ENCODE measurements at regions not wholly inside any gene's neighbourhood (a gene's known extent, or its start where the extent isn't known, plus 50 kb on each side); places are given as distances from the start of the nearest gene placed in this dataset.

DNA sequence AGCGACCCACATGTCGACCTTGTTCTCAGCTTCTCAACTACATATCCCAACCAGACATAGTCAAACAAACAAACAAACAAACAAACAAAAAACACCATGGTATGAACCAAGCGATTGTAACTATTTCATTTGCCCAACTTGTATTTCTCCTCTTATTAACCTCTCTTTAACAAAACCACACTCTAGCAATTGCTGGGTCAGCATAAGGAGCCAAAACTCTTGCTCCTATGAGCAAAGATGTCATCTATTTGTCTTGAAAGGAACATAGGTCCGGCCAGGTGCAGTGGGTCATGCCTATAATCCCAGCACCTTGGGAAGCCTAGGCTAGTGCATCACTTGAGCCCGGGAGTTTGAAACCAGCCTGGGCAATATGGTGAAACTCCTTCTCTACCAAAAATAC lies 145.6 kb downstream of the WT1 start:
- TF ChIP-seq POLR2AphosphoS2 (conservative IDR thresholded peaks at IDR 0.05; ENCODE audit: low read length) (no peak), HOXA7 (CRISPR knock-in tag; IDR thresholded peaks at IDR 0.05) (no peak), NPAS2 (CRISPR knock-in tag; IDR thresholded peaks at IDR 0.05; ENCODE audit: borderline replicate concordance) (no peak), RCOR1 (IDR thresholded peaks at IDR 0.05; ENCODE audit: low read depth, low read length) (no peak), RARB (CRISPR knock-in tag; IDR thresholded peaks at IDR 0.05) (no peak), CHD2 (IDR thresholded peaks at IDR 0.05; ENCODE audit: low read length, partially characterized antibody) (no peak), FOSL2 (IDR thresholded peaks at IDR 0.05) (no peak), FOSL2 (CRISPR knock-in tag; IDR thresholded peaks at IDR 0.05) (no peak)
- TF ChIP-seq, protein P1, sequence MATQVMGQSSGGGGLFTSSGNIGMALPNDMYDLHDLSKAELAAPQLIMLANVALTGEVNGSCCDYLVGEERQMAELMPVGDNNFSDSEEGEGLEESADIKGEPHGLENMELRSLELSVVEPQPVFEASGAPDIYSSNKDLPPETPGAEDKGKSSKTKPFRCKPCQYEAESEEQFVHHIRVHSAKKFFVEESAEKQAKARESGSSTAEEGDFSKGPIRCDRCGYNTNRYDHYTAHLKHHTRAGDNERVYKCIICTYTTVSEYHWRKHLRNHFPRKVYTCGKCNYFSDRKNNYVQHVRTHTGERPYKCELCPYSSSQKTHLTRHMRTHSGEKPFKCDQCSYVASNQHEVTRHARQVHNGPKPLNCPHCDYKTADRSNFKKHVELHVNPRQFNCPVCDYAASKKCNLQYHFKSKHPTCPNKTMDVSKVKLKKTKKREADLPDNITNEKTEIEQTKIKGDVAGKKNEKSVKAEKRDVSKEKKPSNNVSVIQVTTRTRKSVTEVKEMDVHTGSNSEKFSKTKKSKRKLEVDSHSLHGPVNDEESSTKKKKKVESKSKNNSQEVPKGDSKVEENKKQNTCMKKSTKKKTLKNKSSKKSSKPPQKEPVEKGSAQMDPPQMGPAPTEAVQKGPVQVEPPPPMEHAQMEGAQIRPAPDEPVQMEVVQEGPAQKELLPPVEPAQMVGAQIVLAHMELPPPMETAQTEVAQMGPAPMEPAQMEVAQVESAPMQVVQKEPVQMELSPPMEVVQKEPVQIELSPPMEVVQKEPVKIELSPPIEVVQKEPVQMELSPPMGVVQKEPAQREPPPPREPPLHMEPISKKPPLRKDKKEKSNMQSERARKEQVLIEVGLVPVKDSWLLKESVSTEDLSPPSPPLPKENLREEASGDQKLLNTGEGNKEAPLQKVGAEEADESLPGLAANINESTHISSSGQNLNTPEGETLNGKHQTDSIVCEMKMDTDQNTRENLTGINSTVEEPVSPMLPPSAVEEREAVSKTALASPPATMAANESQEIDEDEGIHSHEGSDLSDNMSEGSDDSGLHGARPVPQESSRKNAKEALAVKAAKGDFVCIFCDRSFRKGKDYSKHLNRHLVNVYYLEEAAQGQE (IDR thresholded peaks at IDR 0.05), result no peak
- TF ChIP-seq, protein P2, sequence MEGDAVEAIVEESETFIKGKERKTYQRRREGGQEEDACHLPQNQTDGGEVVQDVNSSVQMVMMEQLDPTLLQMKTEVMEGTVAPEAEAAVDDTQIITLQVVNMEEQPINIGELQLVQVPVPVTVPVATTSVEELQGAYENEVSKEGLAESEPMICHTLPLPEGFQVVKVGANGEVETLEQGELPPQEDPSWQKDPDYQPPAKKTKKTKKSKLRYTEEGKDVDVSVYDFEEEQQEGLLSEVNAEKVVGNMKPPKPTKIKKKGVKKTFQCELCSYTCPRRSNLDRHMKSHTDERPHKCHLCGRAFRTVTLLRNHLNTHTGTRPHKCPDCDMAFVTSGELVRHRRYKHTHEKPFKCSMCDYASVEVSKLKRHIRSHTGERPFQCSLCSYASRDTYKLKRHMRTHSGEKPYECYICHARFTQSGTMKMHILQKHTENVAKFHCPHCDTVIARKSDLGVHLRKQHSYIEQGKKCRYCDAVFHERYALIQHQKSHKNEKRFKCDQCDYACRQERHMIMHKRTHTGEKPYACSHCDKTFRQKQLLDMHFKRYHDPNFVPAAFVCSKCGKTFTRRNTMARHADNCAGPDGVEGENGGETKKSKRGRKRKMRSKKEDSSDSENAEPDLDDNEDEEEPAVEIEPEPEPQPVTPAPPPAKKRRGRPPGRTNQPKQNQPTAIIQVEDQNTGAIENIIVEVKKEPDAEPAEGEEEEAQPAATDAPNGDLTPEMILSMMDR (IDR thresholded peaks at IDR 0.05), result no peak

All from A549 (cell line).